ENCODE measurements at regions not wholly inside any gene's neighbourhood (a gene's known extent, or its start where the extent isn't known, plus 50 kb on each side); places are given as distances from the start of the nearest gene placed in this dataset.

- H3K4me3 ChIP-seq (replicated peaks in 1 of 2; ENCODE audit: low read depth in 2 of 2, low read length in 2 of 2) = no peak overlapping the region
- DNase-seq (ENCODE audit: low read depth in 2 of 2) = no peak
- no peak for TF ChIP-seq CTCF (IDR thresholded peaks at IDR 0.05; ENCODE audit: low read depth, low read length)
Observed at GRCh38 chr13:55500694-55501093, 1640.0 kb upstream of the PRR20A start.

DNA sequence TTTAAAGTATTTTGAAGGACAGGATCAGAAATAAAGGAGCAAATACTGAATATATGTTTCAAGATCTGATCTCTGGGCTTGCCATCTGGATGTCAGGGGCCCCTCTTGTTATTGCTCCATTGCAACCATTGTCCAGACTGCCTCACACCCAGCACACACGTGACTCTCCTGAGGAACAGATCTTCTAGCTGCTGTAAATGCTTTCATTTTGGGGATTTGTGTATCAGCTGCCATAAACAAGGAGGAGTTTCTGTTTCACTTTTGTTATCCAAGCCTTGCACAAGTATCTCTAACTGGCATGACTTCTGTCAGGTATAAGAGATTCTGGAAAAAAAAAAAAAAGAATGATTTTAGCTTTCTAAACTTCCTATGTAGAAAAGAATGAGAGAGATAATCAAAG lies 1624.1 kb upstream of the PRR20A start:
- TF ChIP-seq CTCF (IDR thresholded peaks at IDR 0.05; ENCODE audit: low read depth, low read length) = no peak
- H3K4me3 ChIP-seq (replicated peaks in 1 of 2; ENCODE audit: low read depth in 2 of 2, low read length in 2 of 2) = no peak overlapping the region

DNA sequence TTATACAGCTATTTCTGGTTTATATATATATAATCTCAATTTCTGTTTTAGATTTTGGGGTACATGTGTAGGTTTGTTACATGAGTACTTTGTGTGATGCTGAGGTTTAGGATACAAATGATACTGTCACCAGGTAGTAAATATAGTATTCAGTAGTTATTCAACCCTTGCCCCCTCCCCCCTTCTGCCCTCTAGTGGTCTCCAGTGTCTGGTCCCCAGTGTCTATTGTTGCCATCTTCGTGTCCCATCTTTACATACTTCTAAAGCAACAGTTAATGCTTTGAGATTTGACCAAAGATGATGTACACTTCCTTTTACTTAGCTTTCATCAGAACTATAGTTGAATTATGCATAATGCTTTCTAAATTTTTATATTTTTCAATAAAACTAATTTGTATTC lies 1623.4 kb upstream of the PRR20A start:
- DNase-seq (ENCODE audit: low read depth in 2 of 2) = no peak
- H3K4me3 ChIP-seq (replicated peaks in 1 of 2; ENCODE audit: low read depth in 2 of 2, low read length in 2 of 2) = no peak overlapping the region
- TF ChIP-seq CTCF (IDR thresholded peaks at IDR 0.05; ENCODE audit: low read depth, low read length) = no peak

More for the DNA sequence above, 1624.1 kb upstream of the PRR20A start:
- no peak for DNase-seq (ENCODE audit: low read depth in 2 of 2)

GRCh38 chr13:55528434-55528833 lies 1612.3 kb upstream of the PRR20A start:
- H3K4me3 ChIP-seq (replicated peaks in 1 of 2; ENCODE audit: low read depth in 2 of 2, low read length in 2 of 2) = no peak overlapping the region
- DNase-seq (ENCODE audit: low read depth in 2 of 2) = no peak
- TF ChIP-seq CTCF (IDR thresholded peaks at IDR 0.05; ENCODE audit: low read depth, low read length) = no peak

GRCh38 chr13:55534306-55534705 lies 1606.4 kb upstream of the PRR20A start:
- no peak overlapping the region for H3K4me3 ChIP-seq (replicated peaks in 1 of 2; ENCODE audit: low read depth in 2 of 2, low read length in 2 of 2)
- DNase-seq (ENCODE audit: low read depth in 2 of 2) = no peak
- no peak for TF ChIP-seq CTCF (IDR thresholded peaks at IDR 0.05; ENCODE audit: low read depth, low read length)

- no peak for TF ChIP-seq CTCF (IDR thresholded peaks at IDR 0.05; ENCODE audit: low read depth, low read length)
- H3K4me3 ChIP-seq (replicated peaks in 1 of 2; ENCODE audit: low read depth in 2 of 2, low read length in 2 of 2) = no peak overlapping the region
- no peak for DNase-seq (ENCODE audit: low read depth in 2 of 2)
Observed at GRCh38 chr13:55538424-55538823, 1602.3 kb upstream of the PRR20A start.

GRCh38 chr13:55543053-55543452 lies 1597.7 kb upstream of the PRR20A start:
- H3K4me3 ChIP-seq (replicated peaks in 1 of 2; ENCODE audit: low read depth in 2 of 2, low read length in 2 of 2) = no peak overlapping the region
- no peak for TF ChIP-seq CTCF (IDR thresholded peaks at IDR 0.05; ENCODE audit: low read depth, low read length)
- DNase-seq (ENCODE audit: low read depth in 2 of 2) = no peak

Measured in cardiac fibroblast (primary cell).